CD4-positive, CD25-positive, alpha-beta regulatory T cell (primary cell): ENCODE measurements at regions not wholly inside any gene's neighbourhood (a gene's known extent, or its start where the extent isn't known, plus 50 kb on each side); places are given as distances from the start of the nearest gene placed in this dataset.

Experiments used
- ATAC-seq, 2 donors: fragments of 150-1000 bp; cut with Tn5 transposase; one replicate each; pipeline ENCODE4 v1.10.0; 2021; ENCODE audit warnings: low read depth in 2 of 2, moderate number of reproducible peaks in 2 of 2, moderate library complexity in 1 of 2
- DNase-seq, 3 donors: peaks; one replicate each; pipeline versions ENCODE4 v3.0.0 to v3.0.0-alpha.2; 2012 to 2022; ENCODE audit warnings: mixed read lengths in 1 of 3
- H3K27ac ChIP-seq: one replicate; pipeline ENCODE4 v1.7.0; 2013; ENCODE audit warnings: mild to moderate bottlenecking, low read length; ENCODE audit not compliant: insufficient read depth, poor library complexity, severe bottlenecking
- H3K27me3 ChIP-seq: one replicate; pipeline ENCODE4 v1.7.0; 2013; ENCODE audit warnings: low read length; ENCODE audit not compliant: control insufficient read depth, insufficient read depth
- H3K36me3 ChIP-seq: one replicate; pipeline ENCODE4 v1.7.0; 2013; ENCODE audit warnings: mild to moderate bottlenecking, low read length, moderate library complexity; ENCODE audit not compliant: control insufficient read depth, insufficient read depth
- H3K4me1 ChIP-seq: 2 replicates; pipeline ENCODE4 v1.7.0; 2013; ENCODE audit warnings: mild to moderate bottlenecking, low read length; ENCODE audit not compliant: insufficient read depth, control insufficient read depth, poor library complexity, severe bottlenecking
- H3K4me3 ChIP-seq: one replicate; pipeline ENCODE4 v1.7.0; 2013; ENCODE audit warnings: low read depth, mild to moderate bottlenecking, low read length, moderate library complexity
- H3K9me3 ChIP-seq, 2 experiments: 1 replicate in 1 of 2; 2 replicates in 1 of 2; pipeline ENCODE4 v1.7.0; 2013; ENCODE audit warnings: low read length in 2 of 2, mild to moderate bottlenecking in 1 of 2, moderate library complexity in 1 of 2; ENCODE audit not compliant: control insufficient read depth in 2 of 2
- H3K27ac Mint-ChIP-seq, 3 donors: one replicate each; pipeline ENCODE4 v1.8.0; 2020 to 2022; ENCODE audit warnings: mild to moderate bottlenecking in 3 of 3, mixed read lengths in 3 of 3, moderate library complexity in 2 of 3
- H3K27me3 Mint-ChIP-seq: one replicate; pipeline ENCODE4 v1.8.0; 2022; ENCODE audit warnings: mild to moderate bottlenecking, mixed read lengths
- H3K36me3 Mint-ChIP-seq: one replicate; pipeline ENCODE4 v1.8.0; 2020; ENCODE audit warnings: mixed read lengths
- H3K4me1 Mint-ChIP-seq, 4 donors: one replicate each; pipeline ENCODE4 v1.8.0; 2020 to 2022; ENCODE audit warnings: mixed read lengths in 4 of 4, mild to moderate bottlenecking in 1 of 4
- H3K4me3 Mint-ChIP-seq, 4 donors: one replicate each; pipeline ENCODE4 v1.8.0; 2020 to 2022; ENCODE audit warnings: mild to moderate bottlenecking in 4 of 4, mixed read lengths in 4 of 4, moderate library complexity in 3 of 4
- H3K9me3 Mint-ChIP-seq, 7 donors: one replicate each; pipeline ENCODE4 v1.8.0; 2020 to 2022; ENCODE audit warnings: mixed read lengths in 7 of 7, mild to moderate bottlenecking in 3 of 7, moderate library complexity in 2 of 7

GRCh38 chr10:130491011-130491692, 355.0 kb downstream of the GLRX3 start:
- no peaks in the 10 kb centered on the region for H3K4me1 Mint-ChIP-seq
- no peak overlapping the region for H3K27ac ChIP-seq
- no peaks in the 10 kb centered on the region for H3K9me3 ChIP-seq
- ATAC-seq (no peak), DNase-seq (no peak)
- no peaks in the 10 kb centered on the region for H3K36me3 Mint-ChIP-seq
- no peaks in the 10 kb centered on the region for H3K36me3 ChIP-seq
- H3K27ac Mint-ChIP-seq: no peak overlapping the region
- no peaks in the 10 kb centered on the region for H3K4me1 ChIP-seq
- H3K4me3 ChIP-seq: no peak overlapping the region
- no peaks in the 10 kb centered on the region for H3K27me3 Mint-ChIP-seq
- no peak overlapping the region for H3K4me3 Mint-ChIP-seq
- peaks cover 0 to 2% (median 0%) of the 10 kb centered on the region in 7 donors for H3K9me3 Mint-ChIP-seq
- no peaks in the 10 kb centered on the region for H3K27me3 ChIP-seq

- ATAC-seq: no peak
- no peak overlapping the region for H3K4me3 Mint-ChIP-seq
- H3K27ac Mint-ChIP-seq: no peak overlapping the region
- no peaks in the 10 kb centered on the region for H3K27me3 Mint-ChIP-seq
- no peaks in the 10 kb centered on the region for H3K27me3 ChIP-seq
- no peaks in the 10 kb centered on the region for H3K36me3 ChIP-seq
- no peaks in the 10 kb centered on the region for H3K9me3 ChIP-seq
- no peak overlapping the region for H3K27ac ChIP-seq
- H3K4me3 ChIP-seq: no peak overlapping the region
- H3K36me3 Mint-ChIP-seq: no peaks in the 10 kb centered on the region
- H3K4me1 Mint-ChIP-seq: no peaks in the 10 kb centered on the region
- H3K9me3 Mint-ChIP-seq: peaks cover 0 to 2% (median 0%) of the 10 kb centered on the region in 7 donors
- no peak for DNase-seq
- no peaks in the 10 kb centered on the region for H3K4me1 ChIP-seq
Measured at GRCh38 chr10:130491693-130492050, 355.5 kb downstream of the GLRX3 start.

GRCh38 chr10:130492266-130492934, 356.2 kb downstream of the GLRX3 start:
- H3K9me3 ChIP-seq: no peaks in the 10 kb centered on the region
- no peaks in the 10 kb centered on the region for H3K4me1 Mint-ChIP-seq
- no peaks in the 10 kb centered on the region for H3K27me3 ChIP-seq
- peaks cover 0 to 2% (median 0%) of the 10 kb centered on the region in 7 donors for H3K9me3 Mint-ChIP-seq
- H3K4me3 ChIP-seq: no peak overlapping the region
- no peaks in the 10 kb centered on the region for H3K27me3 Mint-ChIP-seq
- DNase-seq (no peak), ATAC-seq (no peak)
- no peaks in the 10 kb centered on the region for H3K36me3 Mint-ChIP-seq
- no peaks in the 10 kb centered on the region for H3K4me1 ChIP-seq
- no peak overlapping the region for H3K4me3 Mint-ChIP-seq
- no peak overlapping the region for H3K27ac ChIP-seq
- H3K27ac Mint-ChIP-seq: no peak overlapping the region
- no peaks in the 10 kb centered on the region for H3K36me3 ChIP-seq

GRCh38 chr10:130493021-130493420, 356.8 kb downstream of the GLRX3 start:
- H3K36me3 ChIP-seq: no peaks in the 10 kb centered on the region
- H3K27me3 Mint-ChIP-seq: no peaks in the 10 kb centered on the region
- no peaks in the 10 kb centered on the region for H3K27me3 ChIP-seq
- no peaks in the 10 kb centered on the region for H3K4me1 ChIP-seq
- no peak for ATAC-seq
- no peaks in the 10 kb centered on the region for H3K36me3 Mint-ChIP-seq
- H3K27ac ChIP-seq: no peak overlapping the region
- H3K4me3 Mint-ChIP-seq: no peak overlapping the region
- H3K4me1 Mint-ChIP-seq: no peaks in the 10 kb centered on the region
- no peak overlapping the region for H3K27ac Mint-ChIP-seq
- no peak for DNase-seq
- H3K9me3 ChIP-seq: no peaks in the 10 kb centered on the region
- H3K4me3 ChIP-seq: no peak overlapping the region
- peaks cover 0 to 2% (median 0%) of the 10 kb centered on the region in 7 donors for H3K9me3 Mint-ChIP-seq

- Histone ChIP-seq H3K4me1 (no peaks in the 10 kb centered on the region), H3K4me3 (no peak overlapping the region), H3K9me3 (no peaks in the 10 kb centered on the region), H3K36me3 (no peaks in the 10 kb centered on the region), H3K27ac (no peak overlapping the region), H3K27me3 (no peaks in the 10 kb centered on the region)
- no peaks in the 10 kb centered on the region for H3K36me3 Mint-ChIP-seq
- no peak overlapping the region for H3K4me3 Mint-ChIP-seq
- no peaks in the 10 kb centered on the region for H3K4me1 Mint-ChIP-seq
- no peaks in the 10 kb centered on the region for H3K27me3 Mint-ChIP-seq
- DNase-seq (no peak), ATAC-seq (no peak)
- peaks cover 0 to 2% (median 0%) of the 10 kb centered on the region in 7 donors for H3K9me3 Mint-ChIP-seq
- no peak overlapping the region for H3K27ac Mint-ChIP-seq
Measured at GRCh38 chr10:130493446-130494145, 357.4 kb downstream of the GLRX3 start.

- no peak for DNase-seq
- Histone ChIP-seq H3K4me1 (no peaks in the 10 kb centered on the region), H3K27ac (no peak overlapping the region), H3K36me3 (no peaks in the 10 kb centered on the region), H3K4me3 (no peak overlapping the region), H3K27me3 (no peaks in the 10 kb centered on the region), H3K9me3 (no peaks in the 10 kb centered on the region)
- no peak overlapping the region for H3K27ac Mint-ChIP-seq
- H3K27me3 Mint-ChIP-seq: no peaks in the 10 kb centered on the region
- peaks cover 0 to 2% (median 0%) of the 10 kb centered on the region in 7 donors for H3K9me3 Mint-ChIP-seq
- no peaks in the 10 kb centered on the region for H3K4me1 Mint-ChIP-seq
- no peaks in the 10 kb centered on the region for H3K36me3 Mint-ChIP-seq
- ATAC-seq: no peak
- no peak overlapping the region for H3K4me3 Mint-ChIP-seq
Measured at GRCh38 chr10:130495116-130495862, 359.1 kb downstream of the GLRX3 start.

- DNase-seq: no peak
- no peaks in the 10 kb centered on the region for H3K9me3 ChIP-seq
Measured at GRCh38 chr10:130495891-130496636, 359.9 kb downstream of the GLRX3 start.

More at GRCh38 chr10:130495891-130496636, 359.9 kb downstream of the GLRX3 start:
- H3K36me3 ChIP-seq: no peaks in the 10 kb centered on the region
- H3K27ac ChIP-seq: no peak overlapping the region
- Mint-ChIP-seq H3K27ac (no peak overlapping the region), H3K27me3 (no peaks in the 10 kb centered on the region), H3K4me3 (no peak overlapping the region), H3K36me3 (no peaks in the 10 kb centered on the region), H3K9me3 (peaks cover 0 to 1% (median 0%) of the 10 kb centered on the region in 7 donors), H3K4me1 (no peaks in the 10 kb centered on the region)
- H3K4me3 ChIP-seq: no peak overlapping the region
- no peaks in the 10 kb centered on the region for H3K27me3 ChIP-seq
- ATAC-seq: no peak
- H3K4me1 ChIP-seq: no peaks in the 10 kb centered on the region
